ENCODE measurements at regions not wholly inside any gene's neighbourhood (a gene's known extent, or its start where the extent isn't known, plus 50 kb on each side); places are given as distances from the start of the nearest gene placed in this dataset.

DNA sequence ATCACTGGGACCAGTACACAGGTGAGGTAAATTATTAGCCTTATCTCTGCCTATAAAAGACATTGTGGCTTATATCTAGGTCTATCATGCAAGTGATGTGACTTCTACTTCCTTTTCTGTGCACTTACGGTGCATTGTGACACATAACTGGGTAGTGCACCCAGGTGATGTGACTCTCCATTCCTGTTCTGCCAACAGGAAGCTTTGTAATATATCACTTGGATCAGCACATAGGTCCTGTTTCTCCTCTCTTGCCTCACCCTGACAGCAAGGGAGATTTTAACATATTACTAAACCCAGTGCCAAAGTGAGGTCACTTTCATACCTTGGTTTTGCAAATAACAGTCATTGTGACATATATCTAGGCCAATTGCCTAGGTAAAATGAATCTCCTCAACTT lies 1129.7 kb upstream of the AMELY start:
- TF ChIP-seq CTCF (IDR thresholded peaks at IDR 0.05): no peak
- no peak for TF ChIP-seq POLR2A (IDR thresholded peaks at IDR 0.05)

All from gastroesophageal sphincter (tissue), 3 donors.